ENCODE measurements at regions not wholly inside any gene's neighbourhood (a gene's known extent, or its start where the extent isn't known, plus 50 kb on each side); places are given as distances from the start of the nearest gene placed in this dataset.

DNA sequence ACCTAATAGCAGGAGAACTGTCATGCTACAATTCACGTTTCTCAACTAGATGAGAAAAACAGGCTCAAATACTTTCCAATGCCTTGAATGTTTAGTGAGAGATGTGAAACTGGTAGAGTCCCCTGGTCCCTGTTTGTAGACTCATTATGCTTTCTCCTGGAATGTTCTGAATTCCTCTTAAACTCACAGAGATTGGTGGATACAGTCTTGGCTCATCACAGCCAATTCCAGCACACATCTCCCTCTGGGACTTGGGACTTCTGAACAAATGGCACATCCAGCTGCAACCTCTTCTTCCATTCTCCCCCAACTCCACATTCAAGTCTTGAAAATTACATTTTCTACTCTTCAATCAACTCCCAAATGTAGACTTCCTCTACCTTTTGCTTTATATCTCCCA, 58.4 kb upstream of the NT5C1B start:
- FAIRE-seq = no peak
- TF ChIP-seq, protein P1, sequence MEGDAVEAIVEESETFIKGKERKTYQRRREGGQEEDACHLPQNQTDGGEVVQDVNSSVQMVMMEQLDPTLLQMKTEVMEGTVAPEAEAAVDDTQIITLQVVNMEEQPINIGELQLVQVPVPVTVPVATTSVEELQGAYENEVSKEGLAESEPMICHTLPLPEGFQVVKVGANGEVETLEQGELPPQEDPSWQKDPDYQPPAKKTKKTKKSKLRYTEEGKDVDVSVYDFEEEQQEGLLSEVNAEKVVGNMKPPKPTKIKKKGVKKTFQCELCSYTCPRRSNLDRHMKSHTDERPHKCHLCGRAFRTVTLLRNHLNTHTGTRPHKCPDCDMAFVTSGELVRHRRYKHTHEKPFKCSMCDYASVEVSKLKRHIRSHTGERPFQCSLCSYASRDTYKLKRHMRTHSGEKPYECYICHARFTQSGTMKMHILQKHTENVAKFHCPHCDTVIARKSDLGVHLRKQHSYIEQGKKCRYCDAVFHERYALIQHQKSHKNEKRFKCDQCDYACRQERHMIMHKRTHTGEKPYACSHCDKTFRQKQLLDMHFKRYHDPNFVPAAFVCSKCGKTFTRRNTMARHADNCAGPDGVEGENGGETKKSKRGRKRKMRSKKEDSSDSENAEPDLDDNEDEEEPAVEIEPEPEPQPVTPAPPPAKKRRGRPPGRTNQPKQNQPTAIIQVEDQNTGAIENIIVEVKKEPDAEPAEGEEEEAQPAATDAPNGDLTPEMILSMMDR (IDR thresholded peaks at IDR 0.05; ENCODE audit: insufficient read depth, missing control alignments) = no peak

GRCh38 chr2:18645315-18645714, 55.9 kb upstream of the NT5C1B start:
- FAIRE-seq = no peak
- TF ChIP-seq, protein P1 (IDR thresholded peaks at IDR 0.05; ENCODE audit: insufficient read depth, missing control alignments) = no peak

More for the DNA sequence above, 58.4 kb upstream of the NT5C1B start:
- DNase-seq (ENCODE audit: insufficient read length, low spot score) = no peak

DNA sequence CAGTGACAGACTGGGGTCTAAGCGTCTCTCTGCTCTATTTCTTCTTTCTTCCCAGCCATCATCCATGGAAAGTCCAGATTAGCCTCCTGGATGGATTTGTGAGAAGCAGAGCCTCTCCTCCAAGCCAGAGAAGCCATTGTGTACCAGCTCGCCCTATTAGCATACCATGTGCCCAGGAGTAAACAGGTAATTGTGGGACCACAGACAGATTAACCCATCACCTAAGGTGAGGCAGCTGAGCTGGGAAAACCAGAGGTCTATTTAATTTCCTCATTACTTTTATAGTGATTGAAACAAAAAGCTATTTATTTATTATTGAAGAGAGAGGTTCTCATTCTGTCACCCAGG, 54.7 kb upstream of the NT5C1B start:
- FAIRE-seq = no peak
- DNase-seq (ENCODE audit: insufficient read length, low spot score) = no peak
- TF ChIP-seq, protein P1 (IDR thresholded peaks at IDR 0.05; ENCODE audit: insufficient read depth, missing control alignments) = no peak

More at GRCh38 chr2:18645315-18645714, 55.9 kb upstream of the NT5C1B start:
- DNase-seq (ENCODE audit: insufficient read length, low spot score) = no peak

- FAIRE-seq (no peak), DNase-seq (ENCODE audit: insufficient read length, low spot score) (no peak)
- TF ChIP-seq, protein P1 (IDR thresholded peaks at IDR 0.05; ENCODE audit: insufficient read depth, missing control alignments) = no peak
These were observed 54.2 kb upstream of the NT5C1B start for GRCh38 chr2:18643326-18644114.

DNA sequence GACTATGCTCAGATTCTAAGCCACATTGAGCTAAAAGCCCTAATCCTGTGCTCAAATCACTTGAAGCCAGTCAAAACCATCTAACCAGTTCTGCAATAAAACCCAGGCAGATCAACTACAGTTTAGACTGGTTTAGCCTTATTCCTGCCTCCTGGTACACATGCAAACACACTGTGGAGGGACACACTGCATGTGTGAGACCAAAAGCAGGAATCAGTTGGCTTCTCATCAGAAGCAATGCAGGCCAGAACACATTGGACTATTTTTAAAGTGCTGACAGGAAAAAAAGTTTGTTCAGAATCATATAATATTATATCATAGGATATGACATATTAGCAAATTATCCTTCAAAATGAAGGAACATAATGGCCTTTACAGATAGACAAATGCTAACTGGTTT, 52.5 kb upstream of the NT5C1B start:
- TF ChIP-seq, protein P1 (IDR thresholded peaks at IDR 0.05; ENCODE audit: insufficient read depth, missing control alignments) = no peak
- no peak for FAIRE-seq
- DNase-seq (ENCODE audit: insufficient read length, low spot score) = no peak

GRCh38 chr2:18639756-18640453, 50.5 kb upstream of the NT5C1B start:
- DNase-seq (ENCODE audit: insufficient read length, low spot score) (no peak), FAIRE-seq (no peak)
- TF ChIP-seq, protein P1 (IDR thresholded peaks at IDR 0.05; ENCODE audit: insufficient read depth, missing control alignments) = no peak

Data from D721Med (cell line).